ENCODE measurements at regions not wholly inside any gene's neighbourhood (a gene's known extent, or its start where the extent isn't known, plus 50 kb on each side); places are given as distances from the start of the nearest gene placed in this dataset.

DNA sequence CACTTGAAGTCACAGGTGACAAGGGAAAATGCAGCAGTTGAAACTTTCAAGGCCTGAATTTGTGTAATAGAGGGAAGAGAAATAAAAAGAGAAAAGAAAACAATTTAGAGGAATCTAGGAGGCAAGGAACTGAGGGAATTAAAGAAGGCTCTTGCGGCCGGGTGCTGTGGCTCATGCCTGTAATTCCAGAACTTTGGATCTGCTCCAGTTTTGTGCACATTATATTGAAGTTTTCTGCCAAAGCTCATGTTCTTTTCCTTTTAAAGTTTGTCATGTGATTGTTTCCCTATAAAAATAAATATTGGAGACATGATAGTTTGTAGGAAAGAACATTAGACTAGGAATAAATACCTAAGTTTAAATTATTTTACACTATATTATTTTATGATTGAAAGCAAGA lies 433.9 kb upstream of the CPEB2 start:
- Histone ChIP-seq H3K27ac (ENCODE audit: low read depth in 1 of 2, low read length in 2 of 2) (no peak overlapping the region), H3K36me3 (ENCODE audit: control insufficient read depth in 4 of 4, insufficient read depth in 3 of 4, low read depth in 1 of 4, low read length in 3 of 4) (no peaks in the 10 kb centered on the region), H3K4me3 (ENCODE audit: low read depth in 1 of 3, low read length in 3 of 3) (no peak overlapping the region), H3K27me3 (ENCODE audit: control insufficient read depth in 4 of 4, insufficient read depth in 4 of 4, low read length in 3 of 4) (no peaks in the 10 kb centered on the region), H3K9ac (ENCODE audit: low read depth in 1 of 2, low read length in 2 of 2) (no peak overlapping the region), H3K9me3 (ENCODE audit: control insufficient read depth in 4 of 4, low read length in 3 of 4) (peaks cover 0 to 1% (median 0%) of the 10 kb centered on the region in 4 donors), H3K4me1 (ENCODE audit: control insufficient read depth in 4 of 4, insufficient read depth in 4 of 4, low read length in 3 of 4) (no peaks in the 10 kb centered on the region)
- TF ChIP-seq TAF1 (conservative IDR thresholded peaks at IDR 0.05) (no peak), GABPA (IDR thresholded peaks at IDR 0.05 in 1 of 2, conservative IDR thresholded peaks at IDR 0.05 in 1 of 2) (no peak), EGR1 (IDR thresholded peaks at IDR 0.05; ENCODE audit: low read depth in 2 of 2) (no peak), NR2F2 (IDR thresholded peaks at IDR 0.05) (no peak), ZBTB33 (IDR thresholded peaks at IDR 0.05) (no peak), SP1 (IDR thresholded peaks at IDR 0.05) (no peak), RAD21 (IDR thresholded peaks at IDR 0.05) (no peak), YY1 (IDR thresholded peaks at IDR 0.05) (no peak), FOXA2 (IDR thresholded peaks at IDR 0.05) (no peak), FOXA1 (IDR thresholded peaks at IDR 0.05) (no peak), HNF4G (IDR thresholded peaks at IDR 0.05) (no peak), CTCF (IDR thresholded peaks at IDR 0.05; ENCODE audit: low read depth, low read length, missing input control) (no peak)
- TF ChIP-seq, protein P1, sequence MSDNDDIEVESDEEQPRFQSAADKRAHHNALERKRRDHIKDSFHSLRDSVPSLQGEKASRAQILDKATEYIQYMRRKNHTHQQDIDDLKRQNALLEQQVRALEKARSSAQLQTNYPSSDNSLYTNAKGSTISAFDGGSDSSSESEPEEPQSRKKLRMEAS (IDR thresholded peaks at IDR 0.05): no peak
- TF ChIP-seq, protein P2, sequence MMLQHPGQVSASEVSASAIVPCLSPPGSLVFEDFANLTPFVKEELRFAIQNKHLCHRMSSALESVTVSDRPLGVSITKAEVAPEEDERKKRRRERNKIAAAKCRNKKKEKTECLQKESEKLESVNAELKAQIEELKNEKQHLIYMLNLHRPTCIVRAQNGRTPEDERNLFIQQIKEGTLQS (IDR thresholded peaks at IDR 0.05): no peak
- DNase-seq (ENCODE audit: low spot score): no peak
- WGBS: 66% methylated on average over 2 of the region's 2 CpGs

GRCh38 chr4:14575289-14575688 lies 427.0 kb upstream of the CPEB2 start:
- TF ChIP-seq REST (IDR thresholded peaks at IDR 0.05) (no peak), NR2F2 (IDR thresholded peaks at IDR 0.05) (no peak), RAD21 (IDR thresholded peaks at IDR 0.05) (no peak), ZBTB33 (IDR thresholded peaks at IDR 0.05) (no peak), TAF1 (conservative IDR thresholded peaks at IDR 0.05) (no peak), CTCF (IDR thresholded peaks at IDR 0.05; ENCODE audit: low read depth, low read length, missing input control) (no peak), RXRA (IDR thresholded peaks at IDR 0.05) (no peak), YY1 (IDR thresholded peaks at IDR 0.05) (no peak), GABPA (IDR thresholded peaks at IDR 0.05 in 1 of 2, conservative IDR thresholded peaks at IDR 0.05 in 1 of 2) (no peak), FOXA2 (IDR thresholded peaks at IDR 0.05) (no peak), EGR1 (IDR thresholded peaks at IDR 0.05; ENCODE audit: low read depth in 2 of 2) (no peak)
- TF ChIP-seq, protein P1 (IDR thresholded peaks at IDR 0.05): no peak
- TF ChIP-seq, protein P2 (IDR thresholded peaks at IDR 0.05): no peak
- Histone ChIP-seq H3K4me3 (ENCODE audit: low read depth in 1 of 3, low read length in 3 of 3) (no peak overlapping the region), H3K27me3 (ENCODE audit: control insufficient read depth in 4 of 4, insufficient read depth in 4 of 4, low read length in 3 of 4) (no peaks in the 10 kb centered on the region), H3K27ac (ENCODE audit: low read depth in 1 of 2, low read length in 2 of 2) (no peak overlapping the region), H3K36me3 (ENCODE audit: control insufficient read depth in 4 of 4, insufficient read depth in 3 of 4, low read depth in 1 of 4, low read length in 3 of 4) (no peaks in the 10 kb centered on the region), H3K9me3 (ENCODE audit: control insufficient read depth in 4 of 4, low read length in 3 of 4) (no peaks in the 10 kb centered on the region), H3K9ac (ENCODE audit: low read depth in 1 of 2, low read length in 2 of 2) (no peak overlapping the region), H3K4me1 (ENCODE audit: control insufficient read depth in 4 of 4, insufficient read depth in 4 of 4, low read length in 3 of 4) (no peaks in the 10 kb centered on the region)
- DNase-seq (ENCODE audit: low spot score): no peak
- WGBS: 64% methylated on average over 1 of the region's 1 CpG

All from liver (tissue), 8 donors.